Liver (tissue), 8 donors: ENCODE measurements at regions not wholly inside any gene's neighbourhood (a gene's known extent, or its start where the extent isn't known, plus 50 kb on each side); places are given as distances from the start of the nearest gene placed in this dataset.

Experiments used
- DNase-seq: peaks from one replicate; pipeline ENCODE4 v3.0.0-alpha.2; 2017; ENCODE audit warnings: low spot score
- H3K27ac ChIP-seq, 2 donors: one replicate each; pipeline ENCODE4 v1.7.0; 2013; ENCODE audit warnings: inconsistent platforms in 2 of 2, low read length in 2 of 2, control low read depth in 1 of 2, low read depth in 1 of 2, mild to moderate bottlenecking in 1 of 2
- H3K27me3 ChIP-seq, 4 donors: one replicate each; pipeline versions ENCODE4 v1.6.1 to v1.7.0; 2013; ENCODE audit warnings: low read length in 3 of 4, inconsistent platforms in 1 of 4, mild to moderate bottlenecking in 1 of 4, moderate library complexity in 1 of 4; ENCODE audit not compliant: control insufficient read depth in 4 of 4, insufficient read depth in 4 of 4
- H3K36me3 ChIP-seq, 4 donors: one replicate each; pipeline versions ENCODE4 v1.6.1 to v1.7.0; 2013; ENCODE audit warnings: low read length in 3 of 4, mild to moderate bottlenecking in 3 of 4, low read depth in 1 of 4, moderate library complexity in 1 of 4; ENCODE audit not compliant: control insufficient read depth in 4 of 4, insufficient read depth in 3 of 4
- H3K4me1 ChIP-seq, 4 donors: one replicate each; pipeline versions ENCODE4 v1.6.1 to v1.7.0; 2013; ENCODE audit warnings: low read length in 3 of 4, mild to moderate bottlenecking in 3 of 4, moderate library complexity in 1 of 4; ENCODE audit not compliant: control insufficient read depth in 4 of 4, insufficient read depth in 4 of 4
- H3K4me3 ChIP-seq, 3 donors: one replicate each; pipeline versions ENCODE4 v1.6.1 to v1.7.0; 2013; ENCODE audit warnings: low read length in 3 of 3, control low read depth in 1 of 3, low read depth in 1 of 3, mild to moderate bottlenecking in 1 of 3
- H3K9ac ChIP-seq, 2 donors: one replicate each; pipeline ENCODE4 v1.7.0; 2013; ENCODE audit warnings: low read length in 2 of 2, mild to moderate bottlenecking in 2 of 2, moderate library complexity in 2 of 2, control low read depth in 1 of 2, low read depth in 1 of 2
- H3K9me3 ChIP-seq, 4 donors: one replicate each; pipeline versions ENCODE4 v1.6.1 to v1.7.0; 2013; ENCODE audit warnings: low read length in 3 of 4; ENCODE audit not compliant: control insufficient read depth in 4 of 4
- ATF3 ChIP-seq: IDR thresholded peaks from 2 replicates; pipeline ENCODE4 v1.6.1; 2016; ENCODE audit warnings: antibody characterized with exemption
- CTCF ChIP-seq: fragments of 150-350 bp; IDR thresholded peaks from 2 replicates; pipeline ENCODE4 v1.5.1; 2017; ENCODE audit warnings: improper control_type of control experiment, low read depth, low read length; ENCODE audit not compliant: missing input control
- EGR1 ChIP-seq, 2 donors: IDR thresholded peaks; 2 replicates each; pipeline ENCODE4 v1.6.1; 2016 to 2018; ENCODE audit warnings: antibody characterized with exemption in 2 of 2, low read depth in 2 of 2
- FOXA1 ChIP-seq: IDR thresholded peaks from 2 replicates; pipeline ENCODE4 v1.6.1; 2016; ENCODE audit warnings: antibody characterized with exemption
- FOXA2 ChIP-seq: IDR thresholded peaks from 2 replicates; pipeline ENCODE4 v1.6.1; 2016; ENCODE audit warnings: antibody characterized with exemption
- GABPA ChIP-seq, 2 donors: IDR thresholded peaks in 1 of 2; conservative IDR thresholded peaks in 1 of 2; 2 replicates each; pipeline ENCODE4 v1.6.1; 2016; ENCODE audit warnings: antibody characterized with exemption in 2 of 2, mild to moderate bottlenecking in 1 of 2, moderate library complexity in 1 of 2
- HNF4A ChIP-seq, 2 donors: conservative IDR thresholded peaks; 2 replicates each; pipeline ENCODE4 v1.6.1; 2016; ENCODE audit warnings: antibody characterized with exemption in 2 of 2, mild to moderate bottlenecking in 2 of 2
- HNF4G ChIP-seq: IDR thresholded peaks from 2 replicates; pipeline ENCODE4 v1.6.1; 2016; ENCODE audit warnings: antibody characterized with exemption
- JUND ChIP-seq, 2 donors: IDR thresholded peaks; 2 replicates each; pipeline ENCODE4 v1.6.1; 2016; ENCODE audit warnings: antibody characterized with exemption in 2 of 2
- MAX ChIP-seq: IDR thresholded peaks from 2 replicates; pipeline ENCODE4 v1.6.1; 2016; ENCODE audit warnings: antibody characterized with exemption
- NR2F2 ChIP-seq: IDR thresholded peaks from 2 replicates; pipeline ENCODE4 v1.6.1; 2016; ENCODE audit warnings: antibody characterized with exemption
- RAD21 ChIP-seq, 2 donors: IDR thresholded peaks; 2 replicates each; pipeline ENCODE4 v1.6.1; 2016; ENCODE audit warnings: antibody characterized with exemption in 2 of 2, mild to moderate bottlenecking in 2 of 2
- REST ChIP-seq: IDR thresholded peaks from 2 replicates; pipeline ENCODE4 v1.6.1; 2016; ENCODE audit warnings: antibody characterized with exemption, mild to moderate bottlenecking
- RXRA ChIP-seq, 2 donors: IDR thresholded peaks; 2 replicates each; pipeline ENCODE4 v1.6.1; 2017 to 2018; ENCODE audit warnings: antibody characterized with exemption in 2 of 2, mild to moderate bottlenecking in 1 of 2
- SP1 ChIP-seq: IDR thresholded peaks from 2 replicates; pipeline ENCODE4 v1.6.1; 2018; ENCODE audit warnings: antibody characterized with exemption, mild to moderate bottlenecking
- TAF1 ChIP-seq: conservative IDR thresholded peaks from 2 replicates; pipeline ENCODE4 v1.6.1; 2016; ENCODE audit warnings: antibody characterized with exemption, mild to moderate bottlenecking
- YY1 ChIP-seq: IDR thresholded peaks from 2 replicates; pipeline ENCODE4 v1.6.1; 2016; ENCODE audit warnings: antibody characterized with exemption, mild to moderate bottlenecking
- ZBTB33 ChIP-seq: IDR thresholded peaks from 2 replicates; pipeline ENCODE4 v1.6.1; 2016; ENCODE audit warnings: antibody characterized with exemption
- WGBS: extraction: QIAGEN DNeasy Blood & Tissue Kit; methylation state at CpG from one replicate; pipeline ENCODE4 v1.1.7; 2013; 5-methylcytosine and 5-hydroxymethylcytosine counted together
- donor health status: healthy.
- donor health status: healthy.
- donor health status: healthy.
- donor health status: healthy.
- donor health status: healthy.

GRCh38 chr15:39363761-39364586 lies 216.9 kb upstream of the THBS1 start:
- Histone ChIP-seq H3K4me1 (peaks cover 6 to 53% (median 31%) of the 10 kb centered on the region in 4 donors), H3K9me3 (peaks cover 0 to under 1% (median 0%) of the 10 kb centered on the region in 4 donors), H3K9ac (no peak overlapping the region), H3K36me3 (no peaks in the 10 kb centered on the region), H3K27me3 (no peaks in the 10 kb centered on the region), H3K4me3 (no peak overlapping the region), H3K27ac (peak overlapping the region; percentile 77 to 86)
- WGBS, result 32% methylated on average over 5 of the region's 5 CpGs
- no peak for DNase-seq
- peak; percentile 59 for TF ChIP-seq ZBTB33
- TF ChIP-seq FOXA2, result peak; percentile 57
- peak; percentile 87 to 88 for TF ChIP-seq HNF4A (conservative IDR thresholded peaks at IDR 0.05)
- peak; percentile 61 for TF ChIP-seq ATF3
- TF ChIP-seq JUND (IDR thresholded peaks at IDR 0.05), result peak; percentile 58 to 72
- peak; percentile 79 for TF ChIP-seq SP1
- TF ChIP-seq CTCF, result no peak
- TF ChIP-seq RAD21 (IDR thresholded peaks at IDR 0.05), result peak; percentile 32 to 47
- peak; percentile 81 for TF ChIP-seq MAX
- no peak for TF ChIP-seq TAF1
- no peak for TF ChIP-seq FOXA1
- no peak for TF ChIP-seq EGR1 (IDR thresholded peaks at IDR 0.05; ENCODE audit: low read depth in 2 of 2)
- peak; percentile 46 for TF ChIP-seq HNF4G
- TF ChIP-seq YY1, result peak; percentile 68
- TF ChIP-seq RXRA (IDR thresholded peaks at IDR 0.05), result peak; percentile 94 to 95
- TF ChIP-seq GABPA (IDR thresholded peaks at IDR 0.05 in 1 of 2, conservative IDR thresholded peaks at IDR 0.05 in 1 of 2), result no peak
- TF ChIP-seq NR2F2, result peak; percentile 81
- TF ChIP-seq REST, result no peak
